ENCODE measurements at regions not wholly inside any gene's neighbourhood (a gene's known extent, or its start where the extent isn't known, plus 50 kb on each side); places are given as distances from the start of the nearest gene placed in this dataset.

DNA sequence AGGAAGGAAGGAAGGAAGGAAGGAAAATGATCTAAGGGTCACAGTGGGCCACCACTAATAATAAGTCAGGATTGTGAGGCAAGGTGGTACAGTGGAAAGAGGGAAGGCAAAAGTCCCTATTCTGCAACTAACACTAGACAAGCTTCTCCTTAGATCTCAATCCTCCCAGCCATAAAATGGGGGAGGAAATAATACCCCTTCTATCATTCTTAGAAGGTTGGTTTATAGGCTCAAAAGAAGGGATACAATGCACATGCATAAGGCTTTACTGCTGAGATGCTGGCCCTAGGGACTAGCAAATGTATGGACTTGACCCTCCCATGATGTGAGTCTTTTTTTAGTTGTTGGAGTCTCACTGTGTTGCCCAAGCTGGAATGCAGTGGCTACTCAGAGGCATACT is 167.7 kb upstream of the ZNF507 start:
- TF ChIP-seq, protein P1, sequence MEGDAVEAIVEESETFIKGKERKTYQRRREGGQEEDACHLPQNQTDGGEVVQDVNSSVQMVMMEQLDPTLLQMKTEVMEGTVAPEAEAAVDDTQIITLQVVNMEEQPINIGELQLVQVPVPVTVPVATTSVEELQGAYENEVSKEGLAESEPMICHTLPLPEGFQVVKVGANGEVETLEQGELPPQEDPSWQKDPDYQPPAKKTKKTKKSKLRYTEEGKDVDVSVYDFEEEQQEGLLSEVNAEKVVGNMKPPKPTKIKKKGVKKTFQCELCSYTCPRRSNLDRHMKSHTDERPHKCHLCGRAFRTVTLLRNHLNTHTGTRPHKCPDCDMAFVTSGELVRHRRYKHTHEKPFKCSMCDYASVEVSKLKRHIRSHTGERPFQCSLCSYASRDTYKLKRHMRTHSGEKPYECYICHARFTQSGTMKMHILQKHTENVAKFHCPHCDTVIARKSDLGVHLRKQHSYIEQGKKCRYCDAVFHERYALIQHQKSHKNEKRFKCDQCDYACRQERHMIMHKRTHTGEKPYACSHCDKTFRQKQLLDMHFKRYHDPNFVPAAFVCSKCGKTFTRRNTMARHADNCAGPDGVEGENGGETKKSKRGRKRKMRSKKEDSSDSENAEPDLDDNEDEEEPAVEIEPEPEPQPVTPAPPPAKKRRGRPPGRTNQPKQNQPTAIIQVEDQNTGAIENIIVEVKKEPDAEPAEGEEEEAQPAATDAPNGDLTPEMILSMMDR (IDR thresholded peaks at IDR 0.05; ENCODE audit: low read length), result no peak
- TF ChIP-seq EZH2 (optimal IDR thresholded peaks at IDR 0.05; ENCODE audit: low read depth, low read length), result no peak

Data from MM.1S (cell line).